GM21526 (cell line): ENCODE measurements at regions not wholly inside any gene's neighbourhood (a gene's known extent, or its start where the extent isn't known, plus 50 kb on each side); places are given as distances from the start of the nearest gene placed in this dataset.
"Not testable (repeated sequence)": the region's sequence is repeated elsewhere in the genome, so short reads cannot be mapped to it uniquely, and the experiment has no call there.

Source experiments
- ATAC-seq: cut with Tn5 transposase; IDR thresholded peaks from one replicate; pipeline ENCODE4 v1.9.1; 2021; ENCODE audit warnings: moderate library complexity; ENCODE audit not compliant: unreplicated experiment, low FRiP score

GRCh38 chr6:57853745-57854407 lies 536.4 kb downstream of the PRIM2 start:
- not testable (repeated sequence) for ATAC-seq

- not testable (repeated sequence) for ATAC-seq
Measured at GRCh38 chr6:57860481-57861315, 543.3 kb downstream of the PRIM2 start.

GRCh38 chr6:57870083-57870482 lies 552.7 kb downstream of the PRIM2 start:
- ATAC-seq = not testable (repeated sequence)

GRCh38 chr6:57873424-57873823 lies 556.0 kb downstream of the PRIM2 start:
- ATAC-seq = not testable (repeated sequence)

- ATAC-seq = not testable (repeated sequence)
Measured at GRCh38 chr6:57876659-57877058, 559.2 kb downstream of the PRIM2 start.

- ATAC-seq = not testable (repeated sequence)
Measured at GRCh38 chr6:57877729-57878128, 560.3 kb downstream of the PRIM2 start.

- ATAC-seq = not testable (repeated sequence)
Measured at GRCh38 chr6:57878792-57879191, 561.4 kb downstream of the PRIM2 start.

- peak; percentile 57 for ATAC-seq
Measured at GRCh38 chr6:57898850-57899249, 581.4 kb downstream of the PRIM2 start.

GRCh38 chr6:57900687-57901399 lies 583.4 kb downstream of the PRIM2 start:
- ATAC-seq = peak; percentile 48

GRCh38 chr6:57901445-57901844 lies 584.0 kb downstream of the PRIM2 start:
- ATAC-seq = not testable (repeated sequence)

- ATAC-seq = not testable (repeated sequence)
Measured at GRCh38 chr6:57904356-57904755, 586.9 kb downstream of the PRIM2 start.

- not testable (repeated sequence) for ATAC-seq
Measured at GRCh38 chr6:57915300-57915699, 597.9 kb downstream of the PRIM2 start.

- ATAC-seq = not testable (repeated sequence)
Measured at GRCh38 chr6:57942966-57943365, 625.5 kb downstream of the PRIM2 start.

- ATAC-seq = not testable (repeated sequence)
Measured at GRCh38 chr6:57946084-57946768, 628.8 kb downstream of the PRIM2 start.

- not testable (repeated sequence) for ATAC-seq
Measured at GRCh38 chr6:57946769-57947091, 629.3 kb downstream of the PRIM2 start.

- not testable (repeated sequence) for ATAC-seq
Measured at GRCh38 chr6:57948481-57948880, 631.1 kb downstream of the PRIM2 start.

- not testable (repeated sequence) for ATAC-seq
Measured at GRCh38 chr6:57950430-57950829, 633.0 kb downstream of the PRIM2 start.

GRCh38 chr6:57966757-57967156 lies 649.3 kb downstream of the PRIM2 start:
- not testable (repeated sequence) for ATAC-seq

- ATAC-seq = not testable (repeated sequence)
Measured at GRCh38 chr6:57971956-57972355, 654.5 kb downstream of the PRIM2 start.

- no peak for ATAC-seq
Measured at GRCh38 chr6:57974653-57975052, 657.2 kb downstream of the PRIM2 start.
